ENCODE measurements at regions not wholly inside any gene's neighbourhood (a gene's known extent, or its start where the extent isn't known, plus 50 kb on each side); places are given as distances from the start of the nearest gene placed in this dataset.

GRCh38 chr10:130368761-130369560 lies 232.8 kb downstream of the GLRX3 start:
- no peak overlapping the region for H3K4me3 Mint-ChIP-seq
- peaks cover under 1% of the 10 kb centered on the region for H3K27me3 Mint-ChIP-seq
- H3K36me3 Mint-ChIP-seq = no peaks in the 10 kb centered on the region
- POLR2A ChIA-PET = no interaction called here
- CTCF ChIA-PET = no interaction called here
- no peaks in the 10 kb centered on the region for H3K9me3 Mint-ChIP-seq
- intact Hi-C loops (cut with micrococcal nuclease) = no loop called here
- DNase-seq = no peak
- H3K4me1 Mint-ChIP-seq (ENCODE audit: low read depth) = no peaks in the 10 kb centered on the region
- H3K27ac Mint-ChIP-seq = no peak overlapping the region

- intact Hi-C loops (cut with micrococcal nuclease) = no loop called here
- no peak for DNase-seq
- ChIA-PET POLR2A (no interaction called here), CTCF (no interaction called here)
- H3K9me3 Mint-ChIP-seq = no peaks in the 10 kb centered on the region
- no peaks in the 10 kb centered on the region for H3K36me3 Mint-ChIP-seq
- H3K27me3 Mint-ChIP-seq = peaks cover 2% of the 10 kb centered on the region
- H3K27ac Mint-ChIP-seq = no peak overlapping the region
- H3K4me3 Mint-ChIP-seq = no peak overlapping the region
- H3K4me1 Mint-ChIP-seq (ENCODE audit: low read depth) = no peaks in the 10 kb centered on the region
These were observed 233.6 kb downstream of the GLRX3 start for GRCh38 chr10:130369645-130370381.

GRCh38 chr10:130370721-130371120 lies 234.5 kb downstream of the GLRX3 start:
- Mint-ChIP-seq H3K27ac (no peak overlapping the region), H3K27me3 (peaks cover 2% of the 10 kb centered on the region), H3K4me3 (no peak overlapping the region), H3K36me3 (no peaks in the 10 kb centered on the region), H3K4me1 (ENCODE audit: low read depth) (no peaks in the 10 kb centered on the region), H3K9me3 (no peaks in the 10 kb centered on the region)
- ChIA-PET POLR2A (no interaction called here), CTCF (no interaction called here)
- intact Hi-C loops (cut with micrococcal nuclease) = no loop called here
- DNase-seq = no peak

- H3K9me3 Mint-ChIP-seq = peaks cover 2% of the 10 kb centered on the region
- POLR2A ChIA-PET = no interaction called here
- CTCF ChIA-PET = no interaction called here
These were observed 235.0 kb downstream of the GLRX3 start for GRCh38 chr10:130371156-130371555.

GRCh38 chr10:130371666-130372065 lies 235.5 kb downstream of the GLRX3 start:
- Mint-ChIP-seq H3K27me3 (peaks cover 2% of the 10 kb centered on the region), H3K4me3 (no peak overlapping the region), H3K9me3 (peaks cover 2% of the 10 kb centered on the region), H3K36me3 (no peaks in the 10 kb centered on the region), H3K27ac (no peak overlapping the region), H3K4me1 (ENCODE audit: low read depth) (no peaks in the 10 kb centered on the region)
- ChIA-PET POLR2A (no interaction called here), CTCF (no interaction called here)
- DNase-seq = no peak
- intact Hi-C loops (cut with micrococcal nuclease) = no loop called here

More at GRCh38 chr10:130371156-130371555, 235.0 kb downstream of the GLRX3 start:
- intact Hi-C loops (cut with micrococcal nuclease) = no loop called here
- Mint-ChIP-seq H3K36me3 (no peaks in the 10 kb centered on the region), H3K4me3 (no peak overlapping the region), H3K4me1 (ENCODE audit: low read depth) (no peaks in the 10 kb centered on the region), H3K27ac (no peak overlapping the region), H3K27me3 (peaks cover 2% of the 10 kb centered on the region)
- no peak for DNase-seq

- POLR2A ChIA-PET = no interaction called here
- DNase-seq = no peak
These were observed 236.0 kb downstream of the GLRX3 start for GRCh38 chr10:130372222-130372621.

GRCh38 chr10:130372866-130373265 lies 236.7 kb downstream of the GLRX3 start:
- Mint-ChIP-seq H3K4me3 (no peak overlapping the region), H3K9me3 (peaks cover 2% of the 10 kb centered on the region), H3K4me1 (ENCODE audit: low read depth) (no peaks in the 10 kb centered on the region), H3K36me3 (no peaks in the 10 kb centered on the region), H3K27me3 (peaks cover 2% of the 10 kb centered on the region), H3K27ac (no peak overlapping the region)
- no peak for DNase-seq
- intact Hi-C loops (cut with micrococcal nuclease) = no loop called here
- ChIA-PET POLR2A (no interaction called here), CTCF (no interaction called here)

More at GRCh38 chr10:130372222-130372621, 236.0 kb downstream of the GLRX3 start:
- H3K27me3 Mint-ChIP-seq = peaks cover 2% of the 10 kb centered on the region
- no peaks in the 10 kb centered on the region for H3K36me3 Mint-ChIP-seq
- H3K4me3 Mint-ChIP-seq = no peak overlapping the region
- peaks cover 2% of the 10 kb centered on the region for H3K9me3 Mint-ChIP-seq
- intact Hi-C loops (cut with micrococcal nuclease) = no loop called here
- no peak overlapping the region for H3K27ac Mint-ChIP-seq
- CTCF ChIA-PET = no interaction called here
- H3K4me1 Mint-ChIP-seq (ENCODE audit: low read depth) = no peaks in the 10 kb centered on the region

- no peak for DNase-seq
- H3K9me3 Mint-ChIP-seq = peaks cover 2% of the 10 kb centered on the region
- no peaks in the 10 kb centered on the region for H3K36me3 Mint-ChIP-seq
- no peak overlapping the region for H3K4me3 Mint-ChIP-seq
- no peak overlapping the region for H3K27ac Mint-ChIP-seq
- ChIA-PET POLR2A (no interaction called here), CTCF (no interaction called here)
- peaks cover 5% of the 10 kb centered on the region for H3K27me3 Mint-ChIP-seq
- no peaks in the 10 kb centered on the region for H3K4me1 Mint-ChIP-seq (ENCODE audit: low read depth)
- intact Hi-C loops (cut with micrococcal nuclease) = no loop called here
These were observed 241.9 kb downstream of the GLRX3 start for GRCh38 chr10:130377986-130378540.

GRCh38 chr10:130378556-130379400 lies 242.6 kb downstream of the GLRX3 start:
- Mint-ChIP-seq H3K36me3 (no peaks in the 10 kb centered on the region), H3K4me3 (no peak overlapping the region), H3K27ac (no peak overlapping the region), H3K9me3 (peaks cover 6% of the 10 kb centered on the region), H3K27me3 (peaks cover 5% of the 10 kb centered on the region), H3K4me1 (ENCODE audit: low read depth) (no peaks in the 10 kb centered on the region)
- ChIA-PET POLR2A (no interaction called here), CTCF (no interaction called here)
- DNase-seq = no peak
- intact Hi-C loops (cut with micrococcal nuclease) = no loop called here

- peaks cover 3% of the 10 kb centered on the region for H3K27me3 Mint-ChIP-seq
- no peak overlapping the region for H3K4me3 Mint-ChIP-seq
- DNase-seq = no peak
- peaks cover 17% of the 10 kb centered on the region for H3K9me3 Mint-ChIP-seq
- ChIA-PET CTCF (no interaction called here), POLR2A (no interaction called here)
- H3K36me3 Mint-ChIP-seq = no peaks in the 10 kb centered on the region
- intact Hi-C loops (cut with micrococcal nuclease) = no loop called here
- no peak overlapping the region for H3K27ac Mint-ChIP-seq
- no peaks in the 10 kb centered on the region for H3K4me1 Mint-ChIP-seq (ENCODE audit: low read depth)
These were observed 243.9 kb downstream of the GLRX3 start for GRCh38 chr10:130380056-130380455.

- CTCF ChIA-PET = no interaction called here
- no peak for DNase-seq
- Mint-ChIP-seq H3K27ac (no peak overlapping the region), H3K36me3 (no peaks in the 10 kb centered on the region), H3K4me3 (no peak overlapping the region), H3K27me3 (peaks cover 3% of the 10 kb centered on the region), H3K4me1 (ENCODE audit: low read depth) (no peaks in the 10 kb centered on the region), H3K9me3 (peaks cover 16% of the 10 kb centered on the region)
- POLR2A ChIA-PET = no interaction called here
- intact Hi-C loops (cut with micrococcal nuclease) = no loop called here
These were observed 245.8 kb downstream of the GLRX3 start for GRCh38 chr10:130382031-130382430.

- Mint-ChIP-seq H3K27ac (no peak overlapping the region), H3K4me3 (no peak overlapping the region), H3K27me3 (peaks cover 7% of the 10 kb centered on the region), H3K4me1 (ENCODE audit: low read depth) (no peaks in the 10 kb centered on the region), H3K36me3 (no peaks in the 10 kb centered on the region), H3K9me3 (peaks cover 19% of the 10 kb centered on the region)
- POLR2A ChIA-PET = no interaction called here
- intact Hi-C loops (cut with micrococcal nuclease) = no loop called here
- CTCF ChIA-PET = no interaction called here
- DNase-seq = no peak
These were observed 251.9 kb downstream of the GLRX3 start for GRCh38 chr10:130387936-130388580.
